ENCODE measurements at regions not wholly inside any gene's neighbourhood (a gene's known extent, or its start where the extent isn't known, plus 50 kb on each side); places are given as distances from the start of the nearest gene placed in this dataset.

- DNase-seq: no peak
Observed at GRCh38 chrX:126886997-126887396, 67.5 kb downstream of the PRR32 start.

DNA sequence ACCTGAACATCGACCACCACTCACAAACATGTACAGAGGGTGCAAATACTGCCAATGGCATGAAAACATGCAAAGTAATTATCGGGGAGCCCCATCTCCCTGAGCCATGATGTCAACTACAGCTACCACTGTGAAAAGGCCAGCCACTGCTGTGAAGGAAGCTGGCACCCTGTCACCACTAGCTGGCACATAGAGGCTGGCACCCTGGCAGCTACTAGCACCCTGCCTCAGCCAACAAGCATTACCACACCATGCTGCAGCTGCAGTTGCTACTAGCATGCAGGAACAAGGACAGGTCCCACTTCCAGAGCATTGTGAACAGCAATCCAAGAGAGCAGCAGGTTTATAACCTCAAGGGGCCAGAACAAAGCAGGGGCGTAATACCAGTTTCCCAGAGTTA, 81.4 kb downstream of the PRR32 start:
- DNase-seq: no peak

DNA sequence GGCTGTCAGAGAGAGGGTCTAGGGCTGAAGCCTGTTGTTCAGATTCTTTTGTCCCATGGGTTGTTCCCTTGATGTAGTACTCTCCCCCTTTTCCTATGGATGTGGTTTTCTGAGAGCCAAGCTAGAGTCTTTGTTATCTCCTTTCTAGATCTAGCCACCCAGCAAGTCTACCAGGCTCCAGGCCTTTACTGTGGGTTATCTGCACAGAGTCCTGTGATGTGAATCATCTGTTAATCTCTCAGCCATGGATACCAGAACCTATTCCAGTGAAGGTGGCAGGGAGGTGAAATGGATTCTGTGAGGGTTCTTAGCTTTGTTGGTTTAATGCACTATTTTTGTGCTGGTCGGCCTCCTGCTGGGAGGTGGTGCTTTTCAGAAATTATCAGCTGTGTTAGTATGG, 109.5 kb downstream of the PRR32 start:
- DNase-seq: no peak

- DNase-seq: no peak
Observed at GRCh38 chrX:126967225-126967624, 147.7 kb downstream of the PRR32 start.

DNA sequence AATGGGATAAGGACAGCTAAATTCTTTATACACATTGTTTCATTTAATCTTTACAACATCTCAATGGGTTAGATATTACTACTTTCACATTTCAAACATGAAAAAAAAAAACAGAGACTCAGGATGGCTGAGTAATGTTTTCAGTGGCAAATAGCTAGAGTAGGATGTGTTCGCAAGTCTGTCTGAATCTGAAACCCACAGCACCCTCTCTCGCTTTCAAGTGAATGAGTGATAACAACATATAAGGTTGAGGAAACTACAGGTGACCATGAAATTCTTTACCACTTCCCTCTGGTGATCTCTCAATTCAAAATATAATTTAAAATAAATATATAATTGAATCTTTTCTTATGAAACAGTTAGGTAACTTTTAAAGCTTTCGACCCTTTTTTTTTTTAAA, 162.6 kb downstream of the PRR32 start:
- DNase-seq: no peak

DNA sequence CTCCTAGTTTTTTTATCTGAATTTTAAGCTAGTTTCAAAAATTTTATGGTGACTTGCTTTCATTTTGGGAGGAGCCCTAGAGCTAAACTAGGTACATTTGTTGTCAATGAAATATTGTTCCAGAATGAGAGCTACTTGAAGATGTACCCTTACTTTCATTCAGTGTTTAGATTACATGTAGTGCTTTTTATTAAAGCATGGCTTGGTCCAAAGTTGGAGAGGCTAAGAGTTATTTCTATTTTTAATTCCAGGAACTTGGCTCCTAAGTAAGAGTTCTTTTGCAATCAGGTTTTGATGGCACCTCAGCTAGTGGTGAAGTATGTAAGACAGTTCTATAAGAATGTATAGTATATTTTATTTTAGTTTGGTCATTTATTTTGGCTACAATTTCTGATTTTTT, 165.5 kb downstream of the PRR32 start:
- no peak for DNase-seq

GRCh38 chrX:126985981-126986380, 166.5 kb downstream of the PRR32 start:
- DNase-seq: no peak

DNA sequence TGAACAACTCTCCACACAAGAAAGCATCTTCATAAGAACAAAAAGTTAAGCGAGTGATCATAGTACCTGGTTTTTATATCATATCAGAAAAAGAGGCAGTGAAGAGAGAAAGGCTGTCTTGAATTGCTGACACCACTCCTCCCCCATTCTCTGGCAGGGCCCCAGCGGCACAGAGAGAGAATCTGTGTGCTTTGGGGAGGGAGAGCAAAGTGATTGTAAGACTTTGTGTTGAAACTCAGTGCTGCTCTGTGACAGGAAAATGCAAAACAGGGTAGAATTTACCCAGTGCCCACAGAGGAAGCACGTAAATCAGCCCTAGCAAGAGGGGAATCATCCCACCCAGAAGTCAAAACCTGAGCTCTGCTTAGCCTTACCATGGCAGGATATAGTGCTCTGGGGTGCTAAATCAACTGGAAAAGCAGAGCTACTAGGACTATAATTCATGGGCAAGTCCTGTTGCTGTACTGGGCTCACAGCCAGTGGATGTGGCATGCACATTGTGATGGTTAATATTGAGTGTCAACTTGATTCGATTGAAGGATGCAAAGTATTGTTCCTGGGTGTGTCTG, 174.6 kb downstream of the PRR32 start:
- no peak for DNase-seq

DNA sequence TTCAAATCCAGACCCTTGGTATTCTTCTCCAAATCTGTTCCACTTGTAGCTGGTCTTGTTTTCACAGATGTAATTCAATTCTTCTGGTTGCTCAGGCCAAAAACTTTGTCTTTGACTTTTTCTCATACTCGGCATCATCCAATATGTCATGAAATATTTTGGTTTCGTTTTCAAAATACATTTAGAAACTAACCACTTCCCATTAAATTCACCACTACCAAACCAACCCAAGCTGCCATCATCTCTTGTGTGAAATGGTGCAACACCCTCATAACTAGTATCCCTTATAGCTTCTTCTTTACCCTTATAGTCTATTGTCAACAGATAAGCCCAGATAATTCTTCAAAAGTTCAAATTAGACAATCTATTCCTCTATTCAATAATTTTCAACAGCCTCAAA, 192.1 kb downstream of the PRR32 start:
- no peak for DNase-seq

- no peak for DNase-seq
Observed at GRCh38 chrX:127025013-127025412, 205.5 kb downstream of the PRR32 start.

GRCh38 chrX:127030016-127030748, 210.7 kb downstream of the PRR32 start:
- peak; percentile 6 for DNase-seq

DNA sequence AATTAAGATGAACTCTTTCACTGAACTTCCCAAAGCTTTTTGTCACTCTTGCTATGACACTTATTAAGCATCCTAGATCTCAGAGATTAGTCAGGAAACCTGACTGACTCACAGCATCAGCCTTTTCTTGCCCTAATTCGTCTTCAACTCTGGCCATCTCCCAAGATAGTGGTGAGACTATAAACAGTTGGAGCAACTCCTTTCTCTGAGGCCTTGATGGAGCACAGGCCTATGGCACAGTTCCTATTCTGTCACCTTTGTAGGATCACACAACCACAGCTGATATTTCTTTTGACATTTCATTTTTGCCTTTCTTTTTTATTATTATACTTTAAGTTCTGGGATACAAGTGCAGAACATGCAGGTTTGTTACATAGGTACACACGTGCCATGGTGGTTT, 217.6 kb downstream of the PRR32 start:
- no peak for DNase-seq

- no peak for DNase-seq
Observed at GRCh38 chrX:127038065-127038464, 218.5 kb downstream of the PRR32 start.

- DNase-seq: no peak
Observed at GRCh38 chrX:127057891-127058619, 238.5 kb downstream of the PRR32 start.

DNA sequence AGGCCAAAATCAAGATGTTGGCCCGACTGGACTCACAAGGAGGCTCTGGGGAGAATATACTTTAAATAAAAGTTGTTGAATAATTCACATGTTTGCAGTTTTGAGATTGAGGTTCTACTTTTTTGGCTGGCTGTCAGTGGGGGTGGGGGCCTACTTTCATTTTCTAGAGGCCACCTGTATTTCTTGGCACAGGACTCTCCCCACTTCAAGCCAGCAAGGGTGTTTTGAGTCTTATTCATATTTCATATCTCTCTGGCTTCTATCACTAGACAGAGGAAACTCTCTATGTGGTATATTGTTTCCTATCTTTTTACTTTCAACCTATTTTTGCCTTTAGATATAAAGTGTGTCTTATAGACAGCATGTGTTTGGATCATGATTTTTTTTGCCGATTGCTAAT, 266.4 kb downstream of the PRR32 start:
- no peak for DNase-seq

GRCh38 chrX:127112726-127113125, 293.2 kb downstream of the PRR32 start:
- DNase-seq: no peak

DNA sequence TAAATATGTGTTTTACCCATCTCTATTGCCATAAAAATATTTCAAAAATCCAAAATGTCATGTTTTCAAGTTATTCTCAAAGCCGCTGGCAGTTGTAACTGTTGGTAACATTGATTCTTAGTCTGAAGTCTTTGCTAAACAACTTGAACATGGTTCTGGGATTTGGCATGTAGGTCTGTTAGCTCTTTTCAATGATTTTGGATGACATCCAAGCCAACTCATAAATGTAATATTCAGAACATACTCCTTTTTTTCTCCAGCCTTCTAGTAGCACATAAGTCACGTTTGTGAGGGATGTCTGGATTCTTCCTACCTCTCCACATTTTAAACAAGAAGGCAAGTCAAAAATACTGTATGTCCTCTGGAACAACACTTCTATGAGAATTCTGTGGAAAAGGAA, 305.3 kb downstream of the PRR32 start:
- peak; percentile 8 for DNase-seq

- no peak for DNase-seq
Observed at GRCh38 chrX:127128282-127128681, 308.8 kb downstream of the PRR32 start.

DNA sequence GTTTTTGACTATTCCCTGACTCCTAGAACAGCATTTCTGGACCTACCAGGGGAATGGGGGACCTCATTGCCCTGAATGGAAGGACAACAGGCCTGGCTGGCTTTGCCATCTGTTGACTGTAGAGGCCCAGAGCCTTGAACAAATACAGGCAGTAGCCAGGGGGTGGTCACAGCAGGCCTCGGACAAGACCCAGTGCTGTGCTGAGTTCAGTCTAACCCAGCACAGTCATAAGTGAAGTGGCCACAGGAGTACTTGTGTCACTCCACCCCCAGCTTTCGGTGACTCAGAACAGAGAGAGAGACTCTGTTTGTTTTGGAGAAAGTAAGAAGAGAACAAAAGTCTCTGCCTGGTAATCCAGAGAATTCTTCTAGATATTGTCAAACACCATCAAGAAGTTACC, 310.0 kb downstream of the PRR32 start:
- DNase-seq: no peak

GRCh38 chrX:127138218-127138617, 318.7 kb downstream of the PRR32 start:
- DNase-seq: no peak

DNA sequence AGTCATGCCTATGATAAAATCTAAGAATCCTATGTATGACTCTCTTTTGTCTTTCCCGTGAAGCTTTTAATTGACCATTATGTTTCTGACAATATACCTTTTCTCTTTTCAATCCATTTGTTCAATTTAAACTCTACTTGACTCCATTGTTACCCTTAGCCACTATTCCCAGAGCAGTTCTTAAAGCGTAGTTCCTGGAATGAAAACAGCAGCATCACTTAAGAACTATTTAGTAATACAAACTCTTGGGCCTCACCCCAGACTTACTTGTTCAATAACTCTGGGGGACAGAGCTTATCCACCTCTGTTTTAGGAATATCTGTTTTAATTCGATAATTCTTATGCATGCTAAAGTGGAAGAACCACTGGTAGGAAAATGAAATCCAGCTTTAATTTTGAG, 358.4 kb downstream of the PRR32 start:
- no peak for DNase-seq

DNA sequence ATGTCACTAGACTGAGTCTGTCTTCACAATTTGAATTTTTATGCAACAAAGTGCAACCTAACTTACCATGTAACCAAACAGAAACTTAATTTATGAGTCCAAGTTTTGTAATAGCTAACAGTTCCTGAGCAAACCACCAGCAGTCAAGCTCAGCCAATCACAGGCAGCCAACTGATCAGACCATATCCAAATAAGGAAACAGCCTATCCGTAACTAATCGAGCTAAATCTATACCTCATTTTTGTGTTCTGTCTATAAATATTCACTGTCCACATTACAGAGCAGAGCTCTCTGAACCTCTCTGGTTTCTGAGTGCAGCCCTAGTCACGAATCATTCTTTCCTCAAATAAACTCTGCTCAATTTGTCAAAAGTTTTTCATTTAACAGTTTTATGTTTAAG, 367.6 kb downstream of the PRR32 start:
- DNase-seq: no peak

GRCh38 chrX:127190381-127190780, 370.9 kb downstream of the PRR32 start:
- no peak for DNase-seq

- DNase-seq: no peak
Observed at GRCh38 chrX:127207326-127207725, 387.8 kb downstream of the PRR32 start.
